Keratinocyte (primary cell): ENCODE measurements at regions not wholly inside any gene's neighbourhood (a gene's known extent, or its start where the extent isn't known, plus 50 kb on each side); places are given as distances from the start of the nearest gene placed in this dataset.
A peak's percentile ranks its signal among the peaks of the same experiment; 100 is the strongest.

Experiments
- DNase-seq: peaks from one replicate; pipeline ENCODE4 v3.0.0-alpha.2; 2011; ENCODE audit warnings: low read depth, missing footprints, low spot score
- FAIRE-seq: peaks from 2 replicates; lab custom pipeline; 2011; peaks lifted over from hg19 to GRCh38; lab: Jason Lieb, UNC
- H2AFZ ChIP-seq: 2 replicates; pipeline ENCODE4 v1.6.0; 2012; ENCODE audit warnings: low read length, control low read depth, inconsistent platforms; ENCODE audit not compliant: control insufficient read depth
- H3K27ac ChIP-seq: 2 replicates; pipeline ENCODE4 v1.5.1; 2011; ENCODE audit warnings: low read length; ENCODE audit not compliant: control insufficient read depth, insufficient read depth
- H3K27me3 ChIP-seq: 3 replicates; pipeline ENCODE4 v1.6.0; 2011; ENCODE audit warnings: low read length; ENCODE audit not compliant: control insufficient read depth, insufficient read depth; ENCODE audit errors: extremely low read depth
- H3K36me3 ChIP-seq, 2 experiments: 2 replicates in 1 of 2; 3 replicates in 1 of 2; pipeline ENCODE4 v1.5.1; 2011; ENCODE audit warnings: low read length in 2 of 2, mild to moderate bottlenecking in 1 of 2; ENCODE audit not compliant: control insufficient read depth in 2 of 2, insufficient read depth in 2 of 2; ENCODE audit errors: extremely low read depth in 1 of 2
- H3K4me1 ChIP-seq: 3 replicates; pipeline ENCODE4 v1.5.1; 2011; ENCODE audit warnings: low read length; ENCODE audit not compliant: control insufficient read depth, insufficient read depth; ENCODE audit errors: extremely low read depth
- H3K4me2 ChIP-seq: 3 replicates; pipeline ENCODE4 v1.6.0; 2011; ENCODE audit warnings: low read depth, low read length; ENCODE audit not compliant: control insufficient read depth, insufficient read depth; ENCODE audit errors: extremely low read depth
- H3K4me3 ChIP-seq, 3 experiments: fragments of 200-600 bp in 1 of 3; sonication (generic) in 1 of 3; 2 replicates in 2 of 3; 3 replicates in 1 of 3; pipeline ENCODE4 v1.5.1; 2011 to 2016; ENCODE audit warnings: low read length in 3 of 3, mild to moderate bottlenecking in 3 of 3, control low read depth in 2 of 3, inconsistent platforms in 1 of 3, low read depth in 1 of 3, mixed read lengths in 1 of 3, mixed run types in 1 of 3, moderate library complexity in 1 of 3; ENCODE audit not compliant: control insufficient read depth in 2 of 3, insufficient read depth in 2 of 3; ENCODE audit errors: extremely low read depth in 1 of 3
- H3K79me2 ChIP-seq: 2 replicates; pipeline ENCODE4 v1.6.0; 2012; ENCODE audit warnings: low read length; ENCODE audit not compliant: control insufficient read depth, insufficient read depth
- H3K9ac ChIP-seq: 3 replicates; pipeline ENCODE4 v1.6.0; 2011; ENCODE audit warnings: low read length; ENCODE audit not compliant: control insufficient read depth, insufficient read depth; ENCODE audit errors: extremely low read depth
- H3K9me1 ChIP-seq: 3 replicates; pipeline ENCODE4 v1.6.0; 2011; ENCODE audit warnings: low read length; ENCODE audit not compliant: control insufficient read depth, insufficient read depth; ENCODE audit errors: extremely low read depth
- H3K9me3 ChIP-seq: 2 replicates; pipeline ENCODE4 v1.5.1; 2012; ENCODE audit warnings: low read depth, low read length; ENCODE audit not compliant: control insufficient read depth
- H4K20me1 ChIP-seq: 3 replicates; pipeline ENCODE4 v1.6.0; 2011; ENCODE audit warnings: low read length; ENCODE audit not compliant: control insufficient read depth, insufficient read depth; ENCODE audit errors: extremely low read depth
- EZH2 ChIP-seq: IDR thresholded peaks from one replicate; pipeline ENCODE4 v1.6.1; 2012; ENCODE audit warnings: inconsistent platforms, mild to moderate bottlenecking, low read length, moderate library complexity
- dilution Hi-C: fragments of 300-500 bp; cut with MboI; formaldehyde crosslinking; loops from one replicate; pipeline ENCODE4 v1.7.0; 2020; ENCODE audit warnings: low sequenced_read_pairs; ENCODE audit not compliant: extremely low pct_ligation_motif_present
- TF ChIP-seq, protein P1 (sequence below), 3 experiments: IDR thresholded peaks in 1 of 3; conservative IDR thresholded peaks in 1 of 3; optimal IDR thresholded peaks in 1 of 3; 2 replicates in 2 of 3; 3 replicates in 1 of 3; pipeline versions ENCODE3 to v1.5.1; 2011; ENCODE audit warnings: low read length in 3 of 3, mild to moderate bottlenecking in 3 of 3, moderate library complexity in 2 of 3, control low read depth in 1 of 3, inconsistent platforms in 1 of 3; ENCODE audit not compliant: insufficient read depth in 2 of 3; ENCODE audit errors: extremely low read depth in 1 of 3

DNA sequence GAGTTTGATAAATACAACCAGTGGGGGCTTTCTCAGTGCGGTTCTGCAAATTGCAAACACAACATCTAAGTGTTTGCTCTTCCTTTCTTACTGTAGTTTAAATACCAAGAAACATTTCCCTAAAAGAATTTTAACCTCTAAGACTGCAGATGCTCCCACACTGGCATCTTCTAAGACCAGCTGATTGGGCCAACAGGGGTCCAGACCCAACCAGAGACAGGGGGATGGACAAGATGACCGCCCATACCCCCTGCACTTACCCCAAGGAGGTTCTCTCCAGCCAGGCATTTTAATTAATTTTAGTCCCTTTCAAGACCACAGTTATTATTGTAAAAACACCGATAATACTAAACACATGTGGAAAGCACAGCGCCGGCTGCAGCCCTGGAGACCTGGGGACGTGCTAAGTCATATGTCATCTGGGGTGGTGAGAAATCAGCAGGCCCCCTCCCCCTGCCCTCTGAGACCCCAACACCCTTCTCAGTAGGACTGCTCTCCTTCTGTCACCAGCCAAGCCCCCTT, 242.3 kb downstream of the SOX9 start:
- no peak for DNase-seq
- Histone ChIP-seq H2AFZ (no peak overlapping the region), H3K27me3 (no peaks in the 10 kb centered on the region), H3K9me3 (peaks cover under 1% of the 10 kb centered on the region), H3K4me2 (peak overlapping the region; percentile 87), H3K4me1 (peaks cover 37% of the 10 kb centered on the region), H3K9ac (peak overlapping the region; percentile 14), H3K9me1 (no peaks in the 10 kb centered on the region), H3K79me2 (no peaks in the 10 kb centered on the region), H3K36me3 (no peaks in the 10 kb centered on the region), H3K27ac (peak overlapping the region; percentile 94), H4K20me1 (no peaks in the 10 kb centered on the region), H3K4me3 (no peak overlapping the region)
- FAIRE-seq, result no peak
- dilution Hi-C loops, result no loop called here
- TF ChIP-seq, protein P1, sequence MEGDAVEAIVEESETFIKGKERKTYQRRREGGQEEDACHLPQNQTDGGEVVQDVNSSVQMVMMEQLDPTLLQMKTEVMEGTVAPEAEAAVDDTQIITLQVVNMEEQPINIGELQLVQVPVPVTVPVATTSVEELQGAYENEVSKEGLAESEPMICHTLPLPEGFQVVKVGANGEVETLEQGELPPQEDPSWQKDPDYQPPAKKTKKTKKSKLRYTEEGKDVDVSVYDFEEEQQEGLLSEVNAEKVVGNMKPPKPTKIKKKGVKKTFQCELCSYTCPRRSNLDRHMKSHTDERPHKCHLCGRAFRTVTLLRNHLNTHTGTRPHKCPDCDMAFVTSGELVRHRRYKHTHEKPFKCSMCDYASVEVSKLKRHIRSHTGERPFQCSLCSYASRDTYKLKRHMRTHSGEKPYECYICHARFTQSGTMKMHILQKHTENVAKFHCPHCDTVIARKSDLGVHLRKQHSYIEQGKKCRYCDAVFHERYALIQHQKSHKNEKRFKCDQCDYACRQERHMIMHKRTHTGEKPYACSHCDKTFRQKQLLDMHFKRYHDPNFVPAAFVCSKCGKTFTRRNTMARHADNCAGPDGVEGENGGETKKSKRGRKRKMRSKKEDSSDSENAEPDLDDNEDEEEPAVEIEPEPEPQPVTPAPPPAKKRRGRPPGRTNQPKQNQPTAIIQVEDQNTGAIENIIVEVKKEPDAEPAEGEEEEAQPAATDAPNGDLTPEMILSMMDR (optimal IDR thresholded peaks at IDR 0.05 in 1 of 3, IDR thresholded peaks at IDR 0.05 in 1 of 3, conservative IDR thresholded peaks at IDR 0.05 in 1 of 3; ENCODE audit: extremely low read depth in 1 of 3, insufficient read depth in 2 of 3, low read length in 3 of 3), result no peak
- TF ChIP-seq EZH2, result no peak

DNA sequence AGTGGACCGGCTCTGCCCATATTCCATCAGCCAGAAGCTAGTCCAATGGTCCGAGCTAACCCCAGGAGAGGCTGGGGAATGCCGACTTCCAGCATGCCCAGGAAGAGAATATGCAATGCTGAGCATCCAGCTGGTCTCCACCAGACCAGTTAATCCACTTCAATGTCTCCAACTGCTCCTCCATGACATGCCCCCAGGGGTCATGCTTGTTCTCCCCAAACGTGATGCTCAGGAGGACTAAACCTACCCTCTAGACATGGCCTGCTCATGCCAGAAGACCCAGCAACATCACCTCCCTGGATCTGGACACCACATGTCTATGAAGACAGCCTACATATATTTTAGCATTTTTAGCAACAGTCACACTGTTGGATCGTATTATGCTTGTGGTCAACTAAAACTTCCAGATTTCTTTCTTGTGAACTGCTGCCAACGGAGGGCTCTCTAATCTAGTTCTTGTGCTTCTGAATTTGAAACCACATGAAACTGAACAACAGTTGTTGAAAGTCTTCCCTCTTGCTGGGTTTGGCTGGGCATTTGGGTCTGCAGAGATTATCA, 245.1 kb downstream of the SOX9 start:
- H3K79me2 ChIP-seq, result no peaks in the 10 kb centered on the region

More for the DNA sequence above, 245.1 kb downstream of the SOX9 start:
- H3K27ac ChIP-seq, result no peak overlapping the region
- FAIRE-seq, result no peak
- peaks cover 19% of the 10 kb centered on the region for H3K4me1 ChIP-seq
- no peaks in the 10 kb centered on the region for H3K9me1 ChIP-seq
- no peaks in the 10 kb centered on the region for H4K20me1 ChIP-seq
- no peaks in the 10 kb centered on the region for H3K36me3 ChIP-seq
- no peak for TF ChIP-seq EZH2
- TF ChIP-seq, protein P1 (optimal IDR thresholded peaks at IDR 0.05 in 1 of 3, IDR thresholded peaks at IDR 0.05 in 1 of 3, conservative IDR thresholded peaks at IDR 0.05 in 1 of 3; ENCODE audit: extremely low read depth in 1 of 3, insufficient read depth in 2 of 3, low read length in 3 of 3), result no peak
- H2AFZ ChIP-seq, result no peak overlapping the region
- no peak for DNase-seq
- no peak overlapping the region for H3K4me2 ChIP-seq
- no peak overlapping the region for H3K9ac ChIP-seq
- no peaks in the 10 kb centered on the region for H3K9me3 ChIP-seq
- no peak overlapping the region for H3K4me3 ChIP-seq
- dilution Hi-C loops, result no loop called here
- no peaks in the 10 kb centered on the region for H3K27me3 ChIP-seq
